H1 (cell line): ENCODE measurements at regions not wholly inside any gene's neighbourhood (a gene's known extent, or its start where the extent isn't known, plus 50 kb on each side); places are given as distances from the start of the nearest gene placed in this dataset.
A peak's percentile ranks its signal among the peaks of the same experiment; 100 is the strongest.

Source experiments
- BACH1 ChIP-seq: IDR thresholded peaks from 2 replicates; pipeline ENCODE4 v1.6.1; 2012; ENCODE audit warnings: low read length, improper control_type of control experiment
- CHD7 ChIP-seq: fragments of 300-600 bp; sonication (generic); IDR thresholded peaks from 2 replicates; pipeline ENCODE4 v1.7.1; 2012; ENCODE audit warnings: low read length, moderate library complexity, mild to moderate bottlenecking, inconsistent platforms; ENCODE audit not compliant: insufficient replicate concordance
- CTBP2 ChIP-seq: IDR thresholded peaks from 2 replicates; pipeline ENCODE4 v1.7.0; 2011; ENCODE audit warnings: borderline replicate concordance, mild to moderate bottlenecking, moderate library complexity, mixed read lengths, low read length; ENCODE audit not compliant: insufficient read depth, insufficient read length
- JUND ChIP-seq: IDR thresholded peaks from 2 replicates; pipeline ENCODE4 v1.6.1; 2011; ENCODE audit warnings: mild to moderate bottlenecking, improper control_type of control experiment, low read length
- RNF2 ChIP-seq: fragments of 200-900, 300-1000 bp; sonication (generic); IDR thresholded peaks from 2 replicates; pipeline ENCODE4 v1.7.1; 2016; ENCODE audit warnings: borderline replicate concordance, low read depth, mild to moderate bottlenecking, antibody characterized with exemption, low read length; ENCODE audit not compliant: poor library complexity, severe bottlenecking; ENCODE audit errors: missing control alignments
- SP4 ChIP-seq: IDR thresholded peaks from 2 replicates; pipeline ENCODE4 v1.6.1; 2012; ENCODE audit warnings: low read length, inconsistent platforms
- TAF7 ChIP-seq: optimal IDR thresholded peaks from 2 replicates; pipeline ENCODE3; 2011; ENCODE audit warnings: low read depth, mild to moderate bottlenecking, inconsistent platforms, low read length, moderate library complexity, borderline replicate concordance
- TF ChIP-seq, protein P1 (sequence below): IDR thresholded peaks from 2 replicates; pipeline ENCODE4 v1.6.1; 2012; ENCODE audit warnings: inconsistent platforms
- TF ChIP-seq, protein P2 (sequence below), 3 experiments: IDR thresholded peaks; 1 replicate in 2 of 3; 2 replicates in 1 of 3; pipeline versions ENCODE4 v1.5.1 to v1.6.1; 2011; ENCODE audit warnings: low read length in 3 of 3, mild to moderate bottlenecking in 3 of 3, inconsistent platforms in 2 of 3, low read depth in 1 of 3, moderate library complexity in 1 of 3; ENCODE audit not compliant: insufficient read depth in 1 of 3; ENCODE audit errors: control extremely low read depth in 1 of 3

DNA sequence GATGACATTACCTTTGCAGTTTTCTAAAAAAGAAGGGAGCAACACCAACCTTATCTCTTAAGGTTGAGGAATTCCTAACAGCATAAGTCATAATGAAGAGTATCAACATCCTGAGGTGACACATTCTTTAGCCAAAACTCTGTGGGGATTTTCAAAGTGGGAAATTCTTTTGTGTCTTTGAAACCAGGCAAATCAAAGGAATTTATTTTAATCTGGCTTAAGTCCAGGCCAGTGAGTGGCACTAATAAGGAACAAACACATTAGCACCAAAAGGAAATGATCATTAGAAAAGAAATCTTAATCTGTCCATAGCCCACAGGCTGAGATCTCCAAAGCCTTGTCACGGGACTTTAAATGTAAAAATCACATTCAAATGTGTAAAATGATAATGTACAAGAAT lies 110.1 kb downstream of the LARP7 start (continued):
- TF ChIP-seq CHD7 = peak; percentile 46
- TF ChIP-seq JUND = peak; percentile 71; the same call in 1 of the 2 replicates
- TF ChIP-seq TAF7 = no peak
- TF ChIP-seq CTBP2 = no peak
- TF ChIP-seq RNF2 = no peak
- TF ChIP-seq, protein P1, sequence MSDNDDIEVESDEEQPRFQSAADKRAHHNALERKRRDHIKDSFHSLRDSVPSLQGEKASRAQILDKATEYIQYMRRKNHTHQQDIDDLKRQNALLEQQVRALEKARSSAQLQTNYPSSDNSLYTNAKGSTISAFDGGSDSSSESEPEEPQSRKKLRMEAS = no peak
- TF ChIP-seq BACH1 = no peak
- TF ChIP-seq SP4 = no peak
- TF ChIP-seq, protein P2, sequence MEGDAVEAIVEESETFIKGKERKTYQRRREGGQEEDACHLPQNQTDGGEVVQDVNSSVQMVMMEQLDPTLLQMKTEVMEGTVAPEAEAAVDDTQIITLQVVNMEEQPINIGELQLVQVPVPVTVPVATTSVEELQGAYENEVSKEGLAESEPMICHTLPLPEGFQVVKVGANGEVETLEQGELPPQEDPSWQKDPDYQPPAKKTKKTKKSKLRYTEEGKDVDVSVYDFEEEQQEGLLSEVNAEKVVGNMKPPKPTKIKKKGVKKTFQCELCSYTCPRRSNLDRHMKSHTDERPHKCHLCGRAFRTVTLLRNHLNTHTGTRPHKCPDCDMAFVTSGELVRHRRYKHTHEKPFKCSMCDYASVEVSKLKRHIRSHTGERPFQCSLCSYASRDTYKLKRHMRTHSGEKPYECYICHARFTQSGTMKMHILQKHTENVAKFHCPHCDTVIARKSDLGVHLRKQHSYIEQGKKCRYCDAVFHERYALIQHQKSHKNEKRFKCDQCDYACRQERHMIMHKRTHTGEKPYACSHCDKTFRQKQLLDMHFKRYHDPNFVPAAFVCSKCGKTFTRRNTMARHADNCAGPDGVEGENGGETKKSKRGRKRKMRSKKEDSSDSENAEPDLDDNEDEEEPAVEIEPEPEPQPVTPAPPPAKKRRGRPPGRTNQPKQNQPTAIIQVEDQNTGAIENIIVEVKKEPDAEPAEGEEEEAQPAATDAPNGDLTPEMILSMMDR (IDR thresholded peaks at IDR 0.05; ENCODE audit: control extremely low read depth in 1 of 3, insufficient read depth in 1 of 3, low read depth in 1 of 3, low read length in 3 of 3) = no peak
